GM23248 (cell line): ENCODE measurements at regions not wholly inside any gene's neighbourhood (a gene's known extent, or its start where the extent isn't known, plus 50 kb on each side); places are given as distances from the start of the nearest gene placed in this dataset.

ENCODE experiments used
- EZH2 ChIP-seq: fragments of 200-600 bp; sonication (generic); IDR thresholded peaks from 2 replicates; pipeline ENCODE4 v1.6.1; 2018; ENCODE audit warnings: antibody characterized with exemption, mild to moderate bottlenecking; ENCODE audit not compliant: insufficient read depth, poor library complexity, severe bottlenecking
- EZH2phosphoT487 ChIP-seq: fragments of 200-600 bp; sonication (generic); IDR thresholded peaks from 2 replicates; pipeline ENCODE4 v1.6.1; 2018; ENCODE audit warnings: antibody characterized with exemption, moderate library complexity, mild to moderate bottlenecking, low read depth; ENCODE audit not compliant: insufficient read depth

DNA sequence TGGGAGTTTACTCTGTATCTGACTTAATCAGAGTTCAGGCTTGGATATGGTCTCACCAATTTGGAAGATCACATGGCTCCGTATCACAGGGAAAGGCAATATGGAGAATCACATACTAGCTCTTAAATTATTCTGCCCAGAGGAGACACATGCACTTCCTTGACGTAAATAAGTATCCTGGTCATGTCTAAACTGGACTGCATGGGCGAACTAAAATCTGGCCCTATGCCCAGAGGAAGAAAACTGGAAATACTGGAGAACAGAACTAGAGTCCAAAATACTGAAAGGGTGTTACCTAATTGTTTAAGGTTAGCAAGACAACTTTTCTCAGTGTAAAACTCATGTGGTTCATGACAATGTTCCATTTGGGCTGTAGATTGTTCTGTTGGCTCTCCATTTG lies 832.3 kb downstream of the RAB28 start:
- TF ChIP-seq EZH2, result no peak
- TF ChIP-seq EZH2phosphoT487, result no peak
